Hippocampal formation (tissue), 2 donors: ENCODE measurements at regions not wholly inside any gene's neighbourhood (a gene's known extent, or its start where the extent isn't known, plus 50 kb on each side); places are given as distances from the start of the nearest gene placed in this dataset.

Experiments
- DNase-seq, 2 donors: peaks; one replicate each; lab custom pipeline; 2025; lab: John Stamatoyannopoulos, UW

- DNase-seq = no peak
These were observed 134.1 kb upstream of the TCERG1L start for GRCh38 chr10:131445623-131446022.

- no peak for DNase-seq
These were observed 134.7 kb upstream of the TCERG1L start for GRCh38 chr10:131446171-131446570.

- no peak for DNase-seq
These were observed 136.7 kb upstream of the TCERG1L start for GRCh38 chr10:131448171-131448570.

- DNase-seq = no peak
These were observed 137.4 kb upstream of the TCERG1L start for GRCh38 chr10:131448883-131449282.

- no peak for DNase-seq
These were observed 138.8 kb upstream of the TCERG1L start for GRCh38 chr10:131450216-131450765.

- no peak for DNase-seq
These were observed 140.0 kb upstream of the TCERG1L start for GRCh38 chr10:131451407-131452015.

- DNase-seq = peak; percentile 25 to 73
These were observed 141.6 kb upstream of the TCERG1L start for GRCh38 chr10:131452926-131453720.

- DNase-seq = peak; percentile 23 to 70
These were observed 142.5 kb upstream of the TCERG1L start for GRCh38 chr10:131453721-131454634.

GRCh38 chr10:131456411-131456810 is 144.9 kb upstream of the TCERG1L start:
- DNase-seq = no peak

GRCh38 chr10:131461093-131461492 is 149.6 kb upstream of the TCERG1L start:
- no peak for DNase-seq

- DNase-seq = no peak
These were observed 153.3 kb upstream of the TCERG1L start for GRCh38 chr10:131464789-131465188.

GRCh38 chr10:131469551-131469950 is 158.0 kb upstream of the TCERG1L start:
- DNase-seq = no peak

- DNase-seq = no peak
These were observed 162.1 kb upstream of the TCERG1L start for GRCh38 chr10:131473645-131474044.

- no peak for DNase-seq
These were observed 162.9 kb upstream of the TCERG1L start for GRCh38 chr10:131474416-131474815.

GRCh38 chr10:131475043-131475442 is 163.5 kb upstream of the TCERG1L start:
- DNase-seq = no peak

- DNase-seq = no peak
These were observed 164.3 kb upstream of the TCERG1L start for GRCh38 chr10:131475803-131476202.

- no peak for DNase-seq
These were observed 166.1 kb upstream of the TCERG1L start for GRCh38 chr10:131477457-131478121.

GRCh38 chr10:131478377-131478989 is 167.0 kb upstream of the TCERG1L start:
- no peak for DNase-seq

- DNase-seq = no peak
These were observed 168.5 kb upstream of the TCERG1L start for GRCh38 chr10:131480066-131480465.

GRCh38 chr10:131480861-131481260 is 169.3 kb upstream of the TCERG1L start:
- no peak for DNase-seq

- DNase-seq = no peak
These were observed 174.2 kb upstream of the TCERG1L start for GRCh38 chr10:131485732-131486131.
